IgD-negative memory B cell (primary cell): ENCODE measurements at regions not wholly inside any gene's neighbourhood (a gene's known extent, or its start where the extent isn't known, plus 50 kb on each side); places are given as distances from the start of the nearest gene placed in this dataset.
"Not testable (repeated sequence)": the region's sequence is repeated elsewhere in the genome, so short reads cannot be mapped to it uniquely, and the experiment has no call there.

Experiments used
- H3K27ac Mint-ChIP-seq, 3 donors: one replicate each; pipeline ENCODE4 v1.8.0; 2020 to 2022; ENCODE audit warnings: mild to moderate bottlenecking in 3 of 3, mixed read lengths in 3 of 3, moderate library complexity in 1 of 3
- H3K27me3 Mint-ChIP-seq: one replicate; pipeline ENCODE4 v1.8.0; 2021; ENCODE audit warnings: mixed read lengths
- H3K36me3 Mint-ChIP-seq: one replicate; pipeline ENCODE4 v1.8.0; 2020; ENCODE audit warnings: mild to moderate bottlenecking, mixed read lengths
- H3K4me1 Mint-ChIP-seq, 3 donors: one replicate each; pipeline ENCODE4 v1.8.0; 2020 to 2022; ENCODE audit warnings: mixed read lengths in 3 of 3, mild to moderate bottlenecking in 1 of 3
- H3K4me3 Mint-ChIP-seq, 4 donors: one replicate each; pipeline ENCODE4 v1.8.0; 2020 to 2022; ENCODE audit warnings: mild to moderate bottlenecking in 4 of 4, mixed read lengths in 4 of 4, moderate library complexity in 3 of 4
- H3K9me3 Mint-ChIP-seq, 3 donors: one replicate each; pipeline ENCODE4 v1.8.0; 2020 to 2021; ENCODE audit warnings: mixed read lengths in 3 of 3, mild to moderate bottlenecking in 1 of 3

- H3K4me1 Mint-ChIP-seq = no peaks in the 10 kb centered on the region
- no peaks in the 10 kb centered on the region for H3K9me3 Mint-ChIP-seq
- no peaks in the 10 kb centered on the region for H3K36me3 Mint-ChIP-seq
- peak overlapping the region in 1 of 4 donors; percentile 54 for H3K4me3 Mint-ChIP-seq
- H3K27ac Mint-ChIP-seq = no peak overlapping the region
- peaks cover 1% of the 10 kb centered on the region for H3K27me3 Mint-ChIP-seq
These were observed 171.9 kb downstream of the RPS24 start for GRCh38 chr10:78205457-78206016.

GRCh38 chr10:78207216-78207615 lies 173.6 kb downstream of the RPS24 start:
- no peak overlapping the region for H3K4me3 Mint-ChIP-seq
- H3K9me3 Mint-ChIP-seq = peaks cover 0 to 2% (median 0%) of the 10 kb centered on the region in 3 donors
- H3K27me3 Mint-ChIP-seq = peaks cover 1% of the 10 kb centered on the region
- peaks cover 0 to 2% (median 0%) of the 10 kb centered on the region in 3 donors for H3K4me1 Mint-ChIP-seq
- H3K27ac Mint-ChIP-seq = no peak overlapping the region
- H3K36me3 Mint-ChIP-seq = no peaks in the 10 kb centered on the region

- H3K9me3 Mint-ChIP-seq = peaks cover 0 to 2% (median 0%) of the 10 kb centered on the region in 3 donors
- H3K4me3 Mint-ChIP-seq = no peak overlapping the region
These were observed 174.1 kb downstream of the RPS24 start for GRCh38 chr10:78207776-78208175.

GRCh38 chr10:78209970-78210369 lies 176.3 kb downstream of the RPS24 start:
- Mint-ChIP-seq H3K27me3 (peaks cover 4% of the 10 kb centered on the region), H3K9me3 (peaks cover 0 to 2% (median 0%) of the 10 kb centered on the region in 3 donors), H3K27ac (no peak overlapping the region), H3K36me3 (peaks cover 2% of the 10 kb centered on the region), H3K4me3 (no peak overlapping the region), H3K4me1 (peaks cover 0 to 2% (median 0%) of the 10 kb centered on the region in 3 donors)

More at GRCh38 chr10:78207776-78208175, 174.1 kb downstream of the RPS24 start:
- Mint-ChIP-seq H3K4me1 (peaks cover 0 to 2% (median 0%) of the 10 kb centered on the region in 3 donors), H3K27ac (no peak overlapping the region), H3K27me3 (peaks cover 1% of the 10 kb centered on the region), H3K36me3 (no peaks in the 10 kb centered on the region)

GRCh38 chr10:78210548-78210947 lies 176.9 kb downstream of the RPS24 start:
- Mint-ChIP-seq H3K36me3 (peaks cover 2% of the 10 kb centered on the region), H3K4me3 (no peak overlapping the region), H3K27ac (no peak overlapping the region), H3K4me1 (peaks cover 0 to 2% (median 0%) of the 10 kb centered on the region in 3 donors), H3K27me3 (peaks cover 10% of the 10 kb centered on the region), H3K9me3 (peaks cover 0 to 2% (median 0%) of the 10 kb centered on the region in 3 donors)

- H3K27me3 Mint-ChIP-seq = peaks cover 13% of the 10 kb centered on the region
- H3K27ac Mint-ChIP-seq = no peak overlapping the region
- H3K4me1 Mint-ChIP-seq = peaks cover 0 to 2% (median 0%) of the 10 kb centered on the region in 3 donors
- H3K36me3 Mint-ChIP-seq = peaks cover 2% of the 10 kb centered on the region
- no peak overlapping the region for H3K4me3 Mint-ChIP-seq
- peaks cover 0 to 2% (median 0%) of the 10 kb centered on the region in 3 donors for H3K9me3 Mint-ChIP-seq
These were observed 177.3 kb downstream of the RPS24 start for GRCh38 chr10:78210976-78211375.

DNA sequence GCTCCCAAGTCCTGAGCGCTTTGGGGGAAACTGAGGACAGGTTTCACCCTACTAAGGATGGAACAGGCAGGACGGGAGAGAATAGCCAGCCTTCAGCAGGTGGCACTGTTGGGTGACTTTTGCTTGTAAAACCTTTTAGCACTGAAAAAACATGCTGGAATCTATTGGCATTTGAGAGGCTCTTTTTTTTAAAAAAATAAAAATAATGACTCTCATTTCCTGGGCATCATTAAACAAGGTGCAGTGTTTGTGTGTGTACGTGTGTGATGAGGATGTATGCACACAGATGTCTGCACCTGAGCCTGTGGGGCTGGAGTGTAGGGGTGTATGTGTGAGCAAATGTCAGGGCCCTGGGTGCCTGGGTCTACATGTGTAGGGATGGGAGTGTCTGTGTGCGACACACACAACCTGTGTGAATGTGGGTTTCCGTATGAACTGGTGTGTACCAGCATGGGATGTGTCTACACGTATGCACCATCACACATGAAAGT lies 177.9 kb downstream of the RPS24 start:
- H3K4me3 Mint-ChIP-seq = no peak overlapping the region
- peaks cover 0 to 2% (median 0%) of the 10 kb centered on the region in 3 donors for H3K9me3 Mint-ChIP-seq

DNA sequence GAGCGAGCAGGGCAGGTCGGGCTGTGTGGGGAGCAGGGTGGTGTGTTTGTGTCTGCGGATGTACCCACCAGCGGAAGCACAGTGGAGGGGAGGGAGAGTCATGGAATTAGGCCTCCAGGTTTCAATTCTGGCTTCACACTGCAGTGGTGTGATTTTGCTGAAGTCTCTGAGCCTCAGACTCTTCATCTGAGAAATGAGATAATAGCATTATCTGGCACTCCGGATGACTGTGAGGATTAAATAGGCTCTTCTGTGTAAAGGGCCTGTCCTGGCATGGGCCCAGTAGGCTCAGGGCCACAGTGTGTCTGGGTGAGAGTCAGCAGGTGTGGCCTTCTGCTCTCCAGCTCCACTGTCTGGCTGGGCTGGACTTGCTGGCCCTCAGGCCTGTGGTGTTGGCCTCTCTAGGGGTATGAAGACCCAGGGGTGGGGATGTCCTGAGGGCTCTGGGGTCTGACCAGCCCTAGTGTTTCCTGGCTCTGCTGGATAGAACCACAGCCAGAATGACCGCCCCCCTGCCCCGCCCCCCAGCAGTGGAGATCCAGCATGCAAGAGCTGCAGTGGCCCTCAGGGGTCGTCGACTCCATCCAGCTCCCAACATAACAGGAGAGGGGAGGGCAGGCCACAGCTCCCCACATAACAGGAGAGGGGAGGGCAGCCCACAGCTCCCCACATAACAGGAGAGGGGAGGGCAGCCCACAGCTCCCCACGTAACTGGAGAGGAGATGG lies 178.6 kb downstream of the RPS24 start:
- peaks cover 0 to 2% (median 0%) of the 10 kb centered on the region in 3 donors for H3K9me3 Mint-ChIP-seq
- H3K4me1 Mint-ChIP-seq = peaks cover 0 to 2% (median 0%) of the 10 kb centered on the region in 3 donors
- no peak overlapping the region for H3K4me3 Mint-ChIP-seq
- H3K27me3 Mint-ChIP-seq = peaks cover 19% of the 10 kb centered on the region
- no peak overlapping the region for H3K27ac Mint-ChIP-seq
- peaks cover 2% of the 10 kb centered on the region for H3K36me3 Mint-ChIP-seq

More for the DNA sequence above, 177.9 kb downstream of the RPS24 start:
- no peak overlapping the region for H3K27ac Mint-ChIP-seq
- H3K4me1 Mint-ChIP-seq = peaks cover 0 to 2% (median 0%) of the 10 kb centered on the region in 3 donors
- H3K36me3 Mint-ChIP-seq = peaks cover 2% of the 10 kb centered on the region
- H3K27me3 Mint-ChIP-seq = peaks cover 16% of the 10 kb centered on the region

- peaks cover 19% of the 10 kb centered on the region for H3K27me3 Mint-ChIP-seq
- H3K27ac Mint-ChIP-seq = no peak overlapping the region
- H3K4me3 Mint-ChIP-seq = no peak overlapping the region
- peaks cover 2% of the 10 kb centered on the region for H3K36me3 Mint-ChIP-seq
- H3K9me3 Mint-ChIP-seq = peaks cover 0 to 2% (median 0%) of the 10 kb centered on the region in 3 donors
- peaks cover 0 to 3% (median 0%) of the 10 kb centered on the region in 3 donors for H3K4me1 Mint-ChIP-seq
These were observed 179.1 kb downstream of the RPS24 start for GRCh38 chr10:78212786-78213175.

DNA sequence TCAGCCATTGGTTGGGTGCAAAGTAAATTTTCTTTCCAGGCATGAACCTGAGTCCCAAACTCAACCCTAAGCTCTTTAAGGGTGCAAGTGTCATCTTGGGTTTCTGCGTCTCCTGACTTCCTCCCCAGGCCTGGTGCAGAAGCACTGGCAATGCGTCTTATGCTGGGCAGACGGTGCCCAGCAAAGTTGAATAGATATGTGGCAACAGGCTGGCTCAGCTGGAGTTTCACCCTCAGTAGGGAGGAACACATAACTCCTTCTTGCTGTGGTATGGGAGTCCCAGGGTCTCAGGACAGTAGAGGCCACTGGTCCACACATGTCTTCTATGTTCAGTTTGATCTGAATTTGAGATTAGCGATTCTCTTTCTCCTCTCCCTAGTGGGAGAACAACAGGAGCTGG lies 181.3 kb downstream of the RPS24 start:
- H3K9me3 Mint-ChIP-seq = peaks cover 0 to 6% (median 0%) of the 10 kb centered on the region in 3 donors
- peak overlapping the region in 1 of 3 donors; percentile 76 for H3K27ac Mint-ChIP-seq
- H3K36me3 Mint-ChIP-seq = peaks cover 2% of the 10 kb centered on the region
- H3K27me3 Mint-ChIP-seq = peaks cover 24% of the 10 kb centered on the region
- no peak overlapping the region for H3K4me3 Mint-ChIP-seq
- H3K4me1 Mint-ChIP-seq = peaks cover 0 to 3% (median 0%) of the 10 kb centered on the region in 3 donors

GRCh38 chr10:78215645-78216044 lies 182.0 kb downstream of the RPS24 start:
- peaks cover 0 to 10% (median 0%) of the 10 kb centered on the region in 3 donors for H3K9me3 Mint-ChIP-seq
- peaks cover 29% of the 10 kb centered on the region for H3K27me3 Mint-ChIP-seq
- peaks cover 0 to 3% (median 0%) of the 10 kb centered on the region in 3 donors for H3K4me1 Mint-ChIP-seq
- no peak overlapping the region for H3K4me3 Mint-ChIP-seq
- peaks cover 2% of the 10 kb centered on the region for H3K36me3 Mint-ChIP-seq
- no peak overlapping the region for H3K27ac Mint-ChIP-seq

- peaks cover 0 to 1% (median 0%) of the 10 kb centered on the region in 3 donors for H3K4me1 Mint-ChIP-seq
- H3K27me3 Mint-ChIP-seq = peaks cover 31% of the 10 kb centered on the region
- peaks cover 2% of the 10 kb centered on the region for H3K36me3 Mint-ChIP-seq
- no peak overlapping the region for H3K4me3 Mint-ChIP-seq
- no peak overlapping the region for H3K27ac Mint-ChIP-seq
- peaks cover 0 to 8% (median 0%) of the 10 kb centered on the region in 3 donors for H3K9me3 Mint-ChIP-seq
These were observed 183.7 kb downstream of the RPS24 start for GRCh38 chr10:78217336-78217735.

- peaks cover 31% of the 10 kb centered on the region for H3K27me3 Mint-ChIP-seq
- H3K4me1 Mint-ChIP-seq = peaks cover 0 to 1% (median 0%) of the 10 kb centered on the region in 3 donors
These were observed 185.3 kb downstream of the RPS24 start for GRCh38 chr10:78218798-78219490.

DNA sequence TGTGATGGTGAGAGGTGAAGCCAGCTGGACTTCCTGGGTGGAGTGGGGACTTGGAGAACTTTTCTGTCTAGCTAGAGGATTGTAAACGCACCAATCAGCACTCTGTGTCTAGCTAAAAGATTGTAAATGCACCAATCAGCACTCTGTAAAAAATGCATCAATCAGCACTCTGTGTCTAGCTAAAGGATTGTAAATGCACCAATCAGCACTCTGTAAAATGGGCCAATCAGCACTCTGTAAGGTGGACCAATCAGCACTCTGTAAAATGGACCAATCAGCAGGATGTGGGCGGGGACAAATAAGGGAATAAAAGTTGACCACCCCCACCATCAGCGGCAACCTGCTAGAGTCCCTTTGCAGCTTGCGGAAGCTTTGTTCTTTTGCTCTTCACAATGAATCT lies 185.9 kb downstream of the RPS24 start:
- H3K27me3 Mint-ChIP-seq = peaks cover 30% of the 10 kb centered on the region
- H3K9me3 Mint-ChIP-seq, H3K36me3 Mint-ChIP-seq, H3K4me1 Mint-ChIP-seq, H3K27ac Mint-ChIP-seq, H3K4me3 Mint-ChIP-seq: not testable (repeated sequence)

More at GRCh38 chr10:78218798-78219490, 185.3 kb downstream of the RPS24 start:
- peaks cover 2% of the 10 kb centered on the region for H3K36me3 Mint-ChIP-seq
- H3K4me3 Mint-ChIP-seq = no peak overlapping the region
- H3K9me3 Mint-ChIP-seq = peaks cover 0 to 8% (median 0%) of the 10 kb centered on the region in 3 donors
- no peak overlapping the region for H3K27ac Mint-ChIP-seq

GRCh38 chr10:78220781-78221180 lies 187.1 kb downstream of the RPS24 start:
- H3K9me3 Mint-ChIP-seq = peaks cover 0 to 8% (median 0%) of the 10 kb centered on the region in 3 donors
- H3K27me3 Mint-ChIP-seq = peaks cover 21% of the 10 kb centered on the region
- H3K4me1 Mint-ChIP-seq = peaks cover 0 to 1% (median 0%) of the 10 kb centered on the region in 3 donors
- no peak overlapping the region for H3K4me3 Mint-ChIP-seq
- no peak overlapping the region for H3K27ac Mint-ChIP-seq
- no peaks in the 10 kb centered on the region for H3K36me3 Mint-ChIP-seq
